Smooth muscle cell (in vitro differentiated cells): ENCODE measurements at regions not wholly inside any gene's neighbourhood (a gene's known extent, or its start where the extent isn't known, plus 50 kb on each side); places are given as distances from the start of the nearest gene placed in this dataset.

Experiments
- DNase-seq: peaks from one replicate; lab custom pipeline; 2025; ENCODE audit not compliant: unreplicated experiment; lab: John Stamatoyannopoulos, UW
- H2AFZ ChIP-seq: fragments of 200-600 bp; sonication (generic); 2 replicates; pipeline ENCODE4 v1.6.0; 2016; ENCODE audit warnings: antibody characterized with exemption, low read depth, mild to moderate bottlenecking
- H3F3A ChIP-seq: fragments of 200-600 bp; sonication (generic); 2 replicates; pipeline ENCODE4 v1.6.0; 2017; ENCODE audit warnings: antibody characterized with exemption, low read depth
- H3K27ac ChIP-seq: fragments of 200-600 bp; sonication (generic); 2 replicates; pipeline ENCODE4 v1.5.1; 2016; ENCODE audit warnings: low read depth, mild to moderate bottlenecking
- H3K27me3 ChIP-seq: fragments of 200-600 bp; sonication (generic); 2 replicates; pipeline ENCODE4 v1.6.1; 2016; ENCODE audit warnings: low read depth, mild to moderate bottlenecking
- H3K36me3 ChIP-seq: fragments of 200-600 bp; sonication (generic); 2 replicates; pipeline ENCODE4 v1.5.1; 2016; ENCODE audit warnings: low read depth
- H3K4me1 ChIP-seq: fragments of 200-600 bp; sonication (generic); 2 replicates; pipeline ENCODE4 v1.5.1; 2016; ENCODE audit warnings: low read depth
- H3K4me2 ChIP-seq: fragments of 200-600 bp; sonication (generic); 2 replicates; pipeline ENCODE4 v1.6.0; 2016; ENCODE audit warnings: mild to moderate bottlenecking
- H3K4me3 ChIP-seq: fragments of 200-600 bp; sonication (generic); 2 replicates; pipeline ENCODE4 v1.5.1; 2016; ENCODE audit warnings: mild to moderate bottlenecking
- H3K79me2 ChIP-seq: fragments of 200-600 bp; sonication (generic); 2 replicates; pipeline ENCODE4 v1.6.0; 2016; ENCODE audit warnings: low read depth, mild to moderate bottlenecking
- H3K9ac ChIP-seq: fragments of 200-600 bp; sonication (generic); 2 replicates; pipeline ENCODE4 v1.6.0; 2016; ENCODE audit warnings: low read depth
- H3K9me3 ChIP-seq: fragments of 200-600 bp; sonication (generic); replicated peaks from 2 replicates; pipeline ENCODE4 v1.5.1; 2016; ENCODE audit warnings: low read depth
- H4K20me1 ChIP-seq: fragments of 200-600 bp; sonication (generic); 2 replicates; pipeline ENCODE4 v1.6.0; 2016; ENCODE audit warnings: low read depth
- WGBS: methylation state at CpG from one replicate; pipeline ENCODE4 v1.1.7; 2016; ENCODE audit warnings: low lambda C conversion rate; 5-methylcytosine and 5-hydroxymethylcytosine counted together
- TF ChIP-seq, protein P1 (sequence below): fragments of 200-600 bp; sonication (generic); IDR thresholded peaks from 2 replicates; pipeline ENCODE4 v1.5.1; 2017; ENCODE audit warnings: borderline replicate concordance, mild to moderate bottlenecking, antibody characterized with exemption; ENCODE audit not compliant: insufficient read depth, poor library complexity, severe bottlenecking

DNA sequence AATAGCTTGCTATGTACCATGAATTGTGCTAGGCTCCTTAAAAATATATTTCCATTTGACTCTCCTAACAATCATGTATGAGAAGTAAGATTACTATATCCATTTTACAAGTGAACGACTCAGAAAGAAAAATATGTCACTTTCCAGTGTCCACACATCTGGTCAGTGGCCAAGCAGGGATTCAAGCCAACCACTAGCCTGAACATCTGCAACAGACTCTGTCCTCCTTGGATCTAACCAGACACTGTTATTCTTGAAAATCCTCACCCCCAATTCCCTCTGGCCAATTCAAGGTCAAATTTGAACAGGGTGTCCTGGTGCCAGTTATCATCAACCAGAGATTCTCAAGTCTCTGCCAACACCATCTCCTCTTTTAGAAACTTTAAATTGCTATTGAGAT, 344.1 kb upstream of the WWC1 start:
- H3K79me2 ChIP-seq, result no peaks in the 10 kb centered on the region
- no peaks in the 10 kb centered on the region for H3K36me3 ChIP-seq
- no peaks in the 10 kb centered on the region for H3K27me3 ChIP-seq
- no peak overlapping the region for H3K4me3 ChIP-seq
- no peak overlapping the region for H3K27ac ChIP-seq
- no peak overlapping the region for H3K4me2 ChIP-seq
- H3K9ac ChIP-seq, result no peak overlapping the region
- H3K9me3 ChIP-seq, result no peaks in the 10 kb centered on the region
- peaks cover 15% of the 10 kb centered on the region for H3K4me1 ChIP-seq
- H3F3A ChIP-seq, result peaks cover 23% of the 10 kb centered on the region
- WGBS, result 58% methylated on average over 1 of the region's 1 CpG
- TF ChIP-seq, protein P1, sequence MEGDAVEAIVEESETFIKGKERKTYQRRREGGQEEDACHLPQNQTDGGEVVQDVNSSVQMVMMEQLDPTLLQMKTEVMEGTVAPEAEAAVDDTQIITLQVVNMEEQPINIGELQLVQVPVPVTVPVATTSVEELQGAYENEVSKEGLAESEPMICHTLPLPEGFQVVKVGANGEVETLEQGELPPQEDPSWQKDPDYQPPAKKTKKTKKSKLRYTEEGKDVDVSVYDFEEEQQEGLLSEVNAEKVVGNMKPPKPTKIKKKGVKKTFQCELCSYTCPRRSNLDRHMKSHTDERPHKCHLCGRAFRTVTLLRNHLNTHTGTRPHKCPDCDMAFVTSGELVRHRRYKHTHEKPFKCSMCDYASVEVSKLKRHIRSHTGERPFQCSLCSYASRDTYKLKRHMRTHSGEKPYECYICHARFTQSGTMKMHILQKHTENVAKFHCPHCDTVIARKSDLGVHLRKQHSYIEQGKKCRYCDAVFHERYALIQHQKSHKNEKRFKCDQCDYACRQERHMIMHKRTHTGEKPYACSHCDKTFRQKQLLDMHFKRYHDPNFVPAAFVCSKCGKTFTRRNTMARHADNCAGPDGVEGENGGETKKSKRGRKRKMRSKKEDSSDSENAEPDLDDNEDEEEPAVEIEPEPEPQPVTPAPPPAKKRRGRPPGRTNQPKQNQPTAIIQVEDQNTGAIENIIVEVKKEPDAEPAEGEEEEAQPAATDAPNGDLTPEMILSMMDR, result no peak
- H2AFZ ChIP-seq, result no peak overlapping the region
- DNase-seq, result no peak
- no peaks in the 10 kb centered on the region for H4K20me1 ChIP-seq

- H3F3A ChIP-seq, result peaks cover 24% of the 10 kb centered on the region
- H3K27me3 ChIP-seq, result no peaks in the 10 kb centered on the region
- H4K20me1 ChIP-seq, result no peaks in the 10 kb centered on the region
- H3K27ac ChIP-seq, result no peak overlapping the region
- peaks cover 25% of the 10 kb centered on the region for H3K4me1 ChIP-seq
- H3K9ac ChIP-seq, result no peak overlapping the region
- no peaks in the 10 kb centered on the region for H3K79me2 ChIP-seq
- TF ChIP-seq, protein P1, result no peak
- no peak overlapping the region for H3K4me3 ChIP-seq
- whole genome bisulfite sequencing, result 94% methylated on average over 3 of the region's 3 CpGs
- no peak overlapping the region for H2AFZ ChIP-seq
- H3K36me3 ChIP-seq, result no peaks in the 10 kb centered on the region
- H3K4me2 ChIP-seq, result no peak overlapping the region
- H3K9me3 ChIP-seq, result no peaks in the 10 kb centered on the region
- no peak for DNase-seq
Observed at GRCh38 chr5:167948251-167948650, 343.2 kb upstream of the WWC1 start.

DNA sequence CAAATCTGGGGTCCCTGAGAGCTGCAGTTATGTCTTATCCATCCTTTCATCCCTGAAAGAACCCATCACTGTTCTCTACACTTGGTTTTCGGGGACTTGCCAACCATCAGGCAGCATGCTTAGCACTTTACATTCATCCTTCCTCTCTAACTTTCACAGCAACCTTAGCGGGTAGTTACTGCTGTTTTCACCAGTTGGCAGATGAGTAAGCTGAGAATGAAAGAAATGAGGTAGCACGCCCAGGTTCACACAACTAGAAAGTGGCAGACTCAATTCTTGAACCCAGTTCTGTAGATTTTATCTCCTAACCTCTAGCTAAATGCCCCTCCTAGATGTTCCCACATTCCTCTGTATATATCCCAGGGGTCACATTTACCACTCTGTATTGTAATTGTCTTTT, 342.0 kb upstream of the WWC1 start:
- H3K4me1 ChIP-seq, result peaks cover 30% of the 10 kb centered on the region
- H3K9ac ChIP-seq, result no peak overlapping the region
- no peak for DNase-seq
- no peaks in the 10 kb centered on the region for H3K79me2 ChIP-seq
- H4K20me1 ChIP-seq, result no peaks in the 10 kb centered on the region
- H2AFZ ChIP-seq, result no peak overlapping the region
- H3K36me3 ChIP-seq, result no peaks in the 10 kb centered on the region
- H3K27me3 ChIP-seq, result no peaks in the 10 kb centered on the region
- no peaks in the 10 kb centered on the region for H3K9me3 ChIP-seq
- TF ChIP-seq, protein P1, result no peak
- H3K4me2 ChIP-seq, result peak overlapping the region; percentile 25
- peak overlapping the region; percentile 8 for H3K27ac ChIP-seq
- H3K4me3 ChIP-seq, result no peak overlapping the region
- 81% methylated on average over 3 of the region's 3 CpGs for WGBS
- H3F3A ChIP-seq, result peaks cover 21% of the 10 kb centered on the region

- Histone ChIP-seq H3K36me3 (no peaks in the 10 kb centered on the region), H2AFZ (no peak overlapping the region), H3K9ac (no peak overlapping the region), H3K27me3 (no peaks in the 10 kb centered on the region), H3K27ac (peak overlapping the region; percentile 8), H3F3A (peaks cover 17% of the 10 kb centered on the region), H4K20me1 (no peaks in the 10 kb centered on the region), H3K4me3 (no peak overlapping the region), H3K4me1 (peaks cover 30% of the 10 kb centered on the region), H3K4me2 (peak overlapping the region; percentile 72), H3K79me2 (no peaks in the 10 kb centered on the region), H3K9me3 (peaks cover under 1% of the 10 kb centered on the region)
- 15% methylated on average over 5 of the region's 5 CpGs for WGBS
- TF ChIP-seq, protein P1, result no peak
- no peak for DNase-seq
Observed at GRCh38 chr5:167950126-167950721, 341.2 kb upstream of the WWC1 start.
